ENCODE measurements at regions not wholly inside any gene's neighbourhood (a gene's known extent, or its start where the extent isn't known, plus 50 kb on each side); places are given as distances from the start of the nearest gene placed in this dataset.

- H3K27ac ChIP-seq (ENCODE audit: low read length), result no peak overlapping the region
- H3K36me3 ChIP-seq (replicated peaks; ENCODE audit: insufficient read depth, low read length), result no peaks in the 10 kb centered on the region
- H3F3A ChIP-seq (ENCODE audit: insufficient read depth, low read length), result no peaks in the 10 kb centered on the region
- H2AFZ ChIP-seq (ENCODE audit: low read length), result no peak overlapping the region
- no peak for TF ChIP-seq EZH2phosphoT487 (IDR thresholded peaks at IDR 0.05; ENCODE audit: low read length)
- no peak for TF ChIP-seq CTCF (IDR thresholded peaks at IDR 0.05; ENCODE audit: low read length)
- TF ChIP-seq EZH2 (optimal IDR thresholded peaks at IDR 0.05; ENCODE audit: low read depth, low read length), result no peak
- no peaks in the 10 kb centered on the region for H4K20me1 ChIP-seq (ENCODE audit: insufficient read depth, low read length)
- no peaks in the 10 kb centered on the region for H3K9me3 ChIP-seq (replicated peaks; ENCODE audit: insufficient read depth, low read length)
- H3K79me2 ChIP-seq (ENCODE audit: low read length), result no peaks in the 10 kb centered on the region
- H3K4me3 ChIP-seq (ENCODE audit: low read length), result no peak overlapping the region
- no peak overlapping the region for H3K4me2 ChIP-seq (ENCODE audit: low read depth, low read length)
- no peak overlapping the region for H3K9ac ChIP-seq (ENCODE audit: low read length)
- no peaks in the 10 kb centered on the region for H3K27me3 ChIP-seq (replicated peaks; ENCODE audit: insufficient read depth, low read length)
- no peaks in the 10 kb centered on the region for H3K9me2 ChIP-seq (replicated peaks; ENCODE audit: insufficient read depth, low read length)
- DNase-seq, result no peak
- H3K4me1 ChIP-seq (ENCODE audit: low read length), result no peaks in the 10 kb centered on the region
Measured at GRCh38 chr15:67899596-67900283, 59.9 kb upstream of the RNU6-1 start.

GRCh38 chr15:67900621-67901147, 60.8 kb upstream of the RNU6-1 start:
- no peak for TF ChIP-seq EZH2 (optimal IDR thresholded peaks at IDR 0.05; ENCODE audit: low read depth, low read length)
- TF ChIP-seq EZH2phosphoT487 (IDR thresholded peaks at IDR 0.05; ENCODE audit: low read length), result no peak
- no peak for TF ChIP-seq CTCF (IDR thresholded peaks at IDR 0.05; ENCODE audit: low read length)
- H3F3A ChIP-seq (ENCODE audit: insufficient read depth, low read length), result no peaks in the 10 kb centered on the region
- no peak overlapping the region for H3K4me2 ChIP-seq (ENCODE audit: low read depth, low read length)
- H3K9me2 ChIP-seq (replicated peaks; ENCODE audit: insufficient read depth, low read length), result no peaks in the 10 kb centered on the region
- H3K27me3 ChIP-seq (replicated peaks; ENCODE audit: insufficient read depth, low read length), result no peaks in the 10 kb centered on the region
- H3K9me3 ChIP-seq (replicated peaks; ENCODE audit: insufficient read depth, low read length), result no peaks in the 10 kb centered on the region
- no peak for DNase-seq
- H2AFZ ChIP-seq (ENCODE audit: low read length), result no peak overlapping the region
- H3K36me3 ChIP-seq (replicated peaks; ENCODE audit: insufficient read depth, low read length), result no peaks in the 10 kb centered on the region
- no peaks in the 10 kb centered on the region for H3K79me2 ChIP-seq (ENCODE audit: low read length)
- no peak overlapping the region for H3K9ac ChIP-seq (ENCODE audit: low read length)
- no peak overlapping the region for H3K27ac ChIP-seq (ENCODE audit: low read length)
- H4K20me1 ChIP-seq (ENCODE audit: insufficient read depth, low read length), result no peaks in the 10 kb centered on the region
- H3K4me1 ChIP-seq (ENCODE audit: low read length), result no peaks in the 10 kb centered on the region
- H3K4me3 ChIP-seq (ENCODE audit: low read length), result no peak overlapping the region

- no peak for TF ChIP-seq EZH2 (optimal IDR thresholded peaks at IDR 0.05; ENCODE audit: low read depth, low read length)
- TF ChIP-seq CTCF (IDR thresholded peaks at IDR 0.05; ENCODE audit: low read length), result no peak
- TF ChIP-seq EZH2phosphoT487 (IDR thresholded peaks at IDR 0.05; ENCODE audit: low read length), result no peak
- no peak for DNase-seq
- H3K4me1 ChIP-seq (ENCODE audit: low read length), result no peaks in the 10 kb centered on the region
- no peaks in the 10 kb centered on the region for H4K20me1 ChIP-seq (ENCODE audit: insufficient read depth, low read length)
- H3F3A ChIP-seq (ENCODE audit: insufficient read depth, low read length), result no peaks in the 10 kb centered on the region
- no peak overlapping the region for H3K4me2 ChIP-seq (ENCODE audit: low read depth, low read length)
- H3K4me3 ChIP-seq (ENCODE audit: low read length), result no peak overlapping the region
- no peaks in the 10 kb centered on the region for H3K36me3 ChIP-seq (replicated peaks; ENCODE audit: insufficient read depth, low read length)
- H3K9me2 ChIP-seq (replicated peaks; ENCODE audit: insufficient read depth, low read length), result no peaks in the 10 kb centered on the region
- H2AFZ ChIP-seq (ENCODE audit: low read length), result no peak overlapping the region
- no peak overlapping the region for H3K9ac ChIP-seq (ENCODE audit: low read length)
- H3K79me2 ChIP-seq (ENCODE audit: low read length), result no peaks in the 10 kb centered on the region
- H3K27ac ChIP-seq (ENCODE audit: low read length), result no peak overlapping the region
- H3K9me3 ChIP-seq (replicated peaks; ENCODE audit: insufficient read depth, low read length), result no peaks in the 10 kb centered on the region
- no peaks in the 10 kb centered on the region for H3K27me3 ChIP-seq (replicated peaks; ENCODE audit: insufficient read depth, low read length)
Measured at GRCh38 chr15:67901922-67902321, 62.1 kb upstream of the RNU6-1 start.

All from MM.1S (cell line).